NCI-H1694 (cell line): ENCODE measurements at regions not wholly inside any gene's neighbourhood (a gene's known extent, or its start where the extent isn't known, plus 50 kb on each side); places are given as distances from the start of the nearest gene placed in this dataset.
"Not testable (repeated sequence)": the region's sequence is repeated elsewhere in the genome, so short reads cannot be mapped to it uniquely, and the experiment has no call there.

Experiments
- DNase-seq: peaks from one replicate; lab custom pipeline; 2025; lab: John Stamatoyannopoulos, UW

- no peak for DNase-seq
Observed at GRCh38 chr20:53818457-53819177, 225.0 kb upstream of the ZNF217 start.

DNA sequence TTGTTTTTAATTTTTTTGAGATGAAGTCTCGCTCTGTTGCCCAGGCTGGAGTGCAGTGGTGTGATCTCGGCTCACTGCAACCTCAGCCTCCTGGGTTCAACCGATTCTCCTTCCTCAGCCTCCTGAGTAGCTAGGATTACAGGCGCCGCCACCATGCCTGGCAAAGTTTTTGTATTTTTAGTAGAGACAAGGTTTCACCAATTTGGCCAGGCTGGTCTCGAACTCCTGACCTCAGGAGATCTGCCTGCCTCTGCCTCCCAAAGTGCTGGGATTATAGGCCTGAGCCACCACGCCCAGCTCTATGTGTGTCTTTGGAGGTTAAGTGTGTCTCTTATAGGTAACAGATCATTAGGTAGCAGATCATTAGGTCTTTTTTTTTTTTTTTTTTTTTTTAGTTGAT is 223.9 kb upstream of the ZNF217 start:
- DNase-seq = not testable (repeated sequence)

GRCh38 chr20:53816872-53817398 is 223.3 kb upstream of the ZNF217 start:
- no peak for DNase-seq

DNA sequence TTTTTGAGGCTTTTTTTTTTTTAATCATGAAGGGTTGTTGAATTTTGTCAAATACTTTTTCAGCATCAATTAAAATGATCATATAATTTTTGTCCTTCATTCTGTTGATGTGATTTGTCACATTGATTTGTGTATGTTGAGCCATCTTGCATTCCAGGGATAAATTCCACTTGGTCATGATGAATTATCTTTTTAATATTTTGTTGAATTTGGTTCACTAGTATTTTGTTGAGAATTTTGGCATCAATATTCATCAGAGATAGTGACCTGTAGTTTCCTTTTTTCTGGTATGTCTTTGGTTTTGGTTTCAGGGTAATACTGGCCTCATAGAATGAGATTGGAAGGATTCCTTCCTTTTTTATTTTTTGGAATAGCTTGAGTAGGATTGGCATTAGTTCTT is 221.9 kb upstream of the ZNF217 start:
- no peak for DNase-seq

DNA sequence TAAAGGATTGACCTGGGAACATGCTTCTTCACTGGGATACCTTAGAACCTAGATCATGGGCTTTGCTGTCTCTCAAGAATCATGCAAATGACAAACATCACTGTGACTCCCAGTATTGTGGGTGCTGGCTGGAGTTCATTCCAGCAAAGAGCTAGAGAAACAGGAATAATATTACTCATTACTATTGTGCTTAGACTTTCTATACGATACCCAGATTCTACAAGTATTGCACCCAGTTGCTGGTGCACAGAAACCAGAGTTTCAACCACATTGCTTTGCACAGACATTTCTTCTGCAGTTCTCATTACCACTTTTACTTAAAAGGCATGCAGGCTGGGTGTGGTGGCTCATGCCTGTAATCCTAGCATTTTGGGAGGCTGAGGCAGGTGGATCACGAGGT is 220.4 kb upstream of the ZNF217 start:
- no peak for DNase-seq

DNA sequence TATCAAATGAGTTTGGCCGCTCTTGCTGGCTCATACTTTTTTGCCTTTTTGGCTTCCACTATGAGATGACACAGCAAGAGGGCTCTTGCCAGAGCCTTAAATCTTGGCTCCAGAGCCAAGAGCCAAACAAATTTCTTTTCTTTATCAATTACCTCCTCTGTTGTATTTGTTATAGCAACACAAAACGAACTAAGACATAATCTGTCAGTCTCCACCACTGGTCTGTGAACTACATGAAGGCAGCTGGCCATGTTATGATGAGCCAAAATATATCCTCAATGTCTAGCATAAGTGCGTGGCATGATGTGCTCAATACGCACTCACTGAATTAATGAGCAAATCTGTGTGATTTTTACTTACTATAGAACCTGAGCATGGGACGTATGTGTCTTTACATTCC is 220.0 kb upstream of the ZNF217 start:
- DNase-seq = no peak

DNA sequence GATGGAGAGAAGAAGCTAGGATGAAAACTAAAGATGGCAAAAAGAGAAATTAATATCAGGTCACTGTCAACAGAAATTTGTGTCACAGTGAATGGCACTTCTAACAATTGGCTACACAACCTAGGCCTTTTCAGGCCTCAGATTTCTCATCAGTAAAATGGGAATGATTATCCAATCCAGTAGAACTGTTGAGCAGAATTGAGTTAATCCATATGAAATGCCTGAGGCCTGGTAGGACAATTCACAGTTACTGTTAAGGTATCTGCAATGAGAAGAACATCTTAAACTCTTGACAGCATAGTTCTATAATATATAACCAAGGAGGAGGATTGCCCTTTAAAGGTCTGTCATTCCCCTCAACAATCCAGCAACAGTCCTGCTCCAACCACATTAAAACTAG is 217.9 kb upstream of the ZNF217 start:
- no peak for DNase-seq

- DNase-seq = no peak
Observed at GRCh38 chr20:53810661-53811355, 217.2 kb upstream of the ZNF217 start.

GRCh38 chr20:53809728-53810365 is 216.2 kb upstream of the ZNF217 start:
- no peak for DNase-seq

- DNase-seq = no peak
Observed at GRCh38 chr20:53809217-53809616, 215.6 kb upstream of the ZNF217 start.

DNA sequence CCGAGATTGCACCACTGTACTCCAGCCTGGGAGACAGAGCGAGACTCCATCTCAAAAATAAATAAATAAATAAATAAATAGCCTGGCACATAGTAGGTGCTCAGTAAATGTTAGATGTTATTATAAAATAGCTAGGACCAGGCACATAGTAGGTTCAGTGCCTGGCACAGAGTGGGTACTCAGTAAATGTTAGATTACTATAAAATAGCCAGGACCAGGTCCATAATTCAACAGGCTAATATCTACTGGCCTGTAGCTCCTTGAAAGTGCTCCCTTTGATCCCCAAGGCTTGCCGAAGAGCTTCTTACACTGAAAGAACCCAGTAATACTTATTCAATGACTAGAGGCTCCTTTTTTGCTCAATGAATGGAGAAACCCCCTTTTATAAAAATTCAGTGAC is 215.1 kb upstream of the ZNF217 start:
- DNase-seq = no peak

DNA sequence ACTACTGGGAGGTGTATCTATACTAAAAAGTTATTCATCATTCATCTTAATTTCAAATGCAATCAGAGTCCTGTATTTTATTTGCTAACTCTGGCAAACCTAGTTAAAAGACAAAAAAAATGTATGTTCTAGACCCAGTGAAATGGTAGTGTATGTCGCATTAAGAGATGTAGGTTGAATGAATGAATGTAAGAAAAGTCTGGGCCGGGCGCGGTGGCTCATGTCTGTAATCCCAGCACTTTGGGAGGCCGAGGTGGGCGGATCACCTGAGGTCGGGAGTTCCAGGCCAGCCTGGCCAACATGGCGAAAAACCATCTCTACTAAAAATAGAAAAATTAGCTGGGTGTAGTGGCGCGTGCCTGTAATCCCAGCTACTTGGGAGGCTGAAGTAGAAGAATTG is 214.7 kb upstream of the ZNF217 start:
- not testable (repeated sequence) for DNase-seq

DNA sequence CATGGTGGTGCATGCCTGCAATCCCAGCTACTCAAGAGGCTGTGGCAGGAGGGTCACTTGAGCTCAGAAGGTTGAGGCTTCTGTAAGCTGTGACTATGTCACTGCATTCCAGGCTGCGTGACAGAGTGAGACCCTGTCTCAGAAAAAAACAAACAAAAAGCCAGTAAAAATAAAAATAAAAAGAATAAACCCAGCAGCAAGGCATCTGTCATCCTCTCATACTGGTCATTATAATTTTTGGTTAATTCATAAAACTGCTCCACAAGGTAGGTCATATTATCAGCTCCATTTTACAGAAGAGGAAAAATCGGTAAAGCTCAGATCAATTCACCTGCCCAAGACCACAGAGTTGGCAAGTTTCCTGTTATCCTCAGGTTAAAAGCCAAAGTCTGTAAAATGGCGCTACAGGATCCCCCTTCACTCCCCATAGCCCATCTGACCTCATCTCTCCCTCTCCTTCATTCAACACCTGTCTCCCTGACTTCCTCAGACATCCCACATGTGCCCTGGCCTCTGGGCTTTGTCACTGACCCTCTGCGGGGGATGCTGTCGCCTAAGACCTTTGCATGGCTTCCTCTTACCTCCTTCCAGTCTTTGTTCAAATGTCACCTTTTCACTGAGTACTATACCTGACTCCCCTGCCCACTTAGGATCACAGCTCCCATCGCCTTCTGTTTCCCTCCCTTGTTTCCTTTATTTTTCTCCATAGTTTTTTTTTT is 213.2 kb upstream of the ZNF217 start:
- DNase-seq = no peak

DNA sequence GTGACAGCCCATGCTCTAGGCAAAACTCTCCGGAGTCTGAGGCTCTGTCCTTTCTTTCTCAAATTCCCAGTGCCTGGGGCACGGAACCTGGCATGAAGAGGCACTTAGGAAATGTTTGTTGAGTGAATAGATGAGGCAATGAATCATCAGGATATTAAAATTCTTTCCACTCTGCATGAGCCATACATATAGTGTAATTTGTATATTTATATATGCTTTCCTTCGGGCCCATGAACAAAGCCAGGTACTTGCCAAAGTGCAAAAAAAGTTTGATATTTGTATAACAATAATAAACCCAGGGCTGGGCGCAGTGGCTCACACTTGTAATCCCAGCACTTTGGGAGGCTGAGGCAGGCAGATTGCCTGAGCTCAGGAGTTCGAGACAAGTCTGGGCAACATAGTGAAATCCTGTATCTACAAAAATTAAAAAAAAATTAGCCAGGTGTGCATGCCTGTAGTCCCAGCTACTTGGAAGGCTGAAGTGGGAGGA is 212.3 kb upstream of the ZNF217 start:
- no peak for DNase-seq

GRCh38 chr20:53804920-53805894 is 211.6 kb upstream of the ZNF217 start:
- DNase-seq = no peak

GRCh38 chr20:53804308-53804707 is 210.7 kb upstream of the ZNF217 start:
- not testable (repeated sequence) for DNase-seq

DNA sequence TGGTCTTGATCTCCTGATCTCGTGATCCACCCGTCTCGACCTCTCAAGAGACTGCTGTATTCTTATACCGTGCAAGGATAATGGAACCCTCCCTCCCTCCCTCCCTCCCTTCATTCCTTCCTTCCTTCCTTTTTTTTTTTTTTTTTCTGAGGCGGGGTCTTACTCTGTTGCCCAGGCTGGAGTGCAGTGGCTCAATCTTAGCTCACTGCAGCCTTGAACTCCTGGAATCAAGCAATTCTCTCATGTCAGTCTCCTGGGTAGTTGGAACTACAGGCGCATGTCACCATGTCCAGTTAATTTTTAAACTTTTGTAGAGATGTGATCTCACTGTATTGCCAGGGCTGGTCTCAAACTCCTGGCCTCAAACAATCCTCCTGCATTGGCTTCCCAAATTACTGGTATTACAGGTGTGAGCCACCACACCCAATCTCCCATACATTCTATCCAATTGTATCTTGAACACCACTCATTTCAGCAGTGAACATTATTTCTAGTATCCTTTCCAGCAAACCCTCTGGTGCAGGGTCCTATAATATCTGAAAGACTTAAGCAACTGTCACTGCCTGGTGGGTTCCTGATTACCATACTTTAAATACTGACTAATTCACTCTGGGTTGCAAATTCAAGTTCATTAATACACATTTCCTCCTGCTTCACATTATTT is 210.0 kb upstream of the ZNF217 start:
- no peak for DNase-seq

GRCh38 chr20:53801609-53802370 is 208.2 kb upstream of the ZNF217 start:
- DNase-seq = no peak

GRCh38 chr20:53800883-53801604 is 207.4 kb upstream of the ZNF217 start:
- DNase-seq = no peak
